ENCODE measurements at regions not wholly inside any gene's neighbourhood (a gene's known extent, or its start where the extent isn't known, plus 50 kb on each side); places are given as distances from the start of the nearest gene placed in this dataset.
"Not testable (repeated sequence)": the region's sequence is repeated elsewhere in the genome, so short reads cannot be mapped to it uniquely, and the experiment has no call there.

GRCh38 chr3:82382831-82383230, 621.4 kb upstream of the GBE1 start:
- no peak for TF ChIP-seq CTCF (IDR thresholded peaks at IDR 0.05; ENCODE audit: control insufficient read depth, insufficient read depth, low read depth, low read length, missing control alignments)
- H3K4me3 ChIP-seq (ENCODE audit: control insufficient read depth, low read depth, low read length), result no peak overlapping the region
- no peak for DNase-seq (ENCODE audit: low read depth)

GRCh38 chr3:82378392-82378791, 616.9 kb upstream of the GBE1 start:
- no peak overlapping the region for H3K4me3 ChIP-seq (ENCODE audit: control insufficient read depth, low read depth, low read length)
- no peak for DNase-seq (ENCODE audit: low read depth)
- no peak for TF ChIP-seq CTCF (IDR thresholded peaks at IDR 0.05; ENCODE audit: control insufficient read depth, insufficient read depth, low read depth, low read length, missing control alignments)

GRCh38 chr3:82376883-82377282, 615.4 kb upstream of the GBE1 start:
- no peak for TF ChIP-seq CTCF (IDR thresholded peaks at IDR 0.05; ENCODE audit: control insufficient read depth, insufficient read depth, low read depth, low read length, missing control alignments)
- H3K4me3 ChIP-seq (ENCODE audit: control insufficient read depth, low read depth, low read length), result no peak overlapping the region
- DNase-seq (ENCODE audit: low read depth), result no peak

GRCh38 chr3:82373833-82374232, 612.4 kb upstream of the GBE1 start:
- not testable (repeated sequence) for H3K4me3 ChIP-seq (ENCODE audit: control insufficient read depth, low read depth, low read length); DNase-seq (ENCODE audit: low read depth)

GRCh38 chr3:82364827-82365226, 603.4 kb upstream of the GBE1 start:
- TF ChIP-seq CTCF (IDR thresholded peaks at IDR 0.05; ENCODE audit: control insufficient read depth, insufficient read depth, low read depth, low read length, missing control alignments), result no peak
- DNase-seq (ENCODE audit: low read depth), result no peak
- H3K4me3 ChIP-seq (ENCODE audit: control insufficient read depth, low read depth, low read length), result no peak overlapping the region

- TF ChIP-seq CTCF (IDR thresholded peaks at IDR 0.05; ENCODE audit: control insufficient read depth, insufficient read depth, low read depth, low read length, missing control alignments), result no peak
- no peak for DNase-seq (ENCODE audit: low read depth)
- no peak overlapping the region for H3K4me3 ChIP-seq (ENCODE audit: control insufficient read depth, low read depth, low read length)
These were observed 601.7 kb upstream of the GBE1 start for GRCh38 chr3:82363131-82363530.

- DNase-seq (ENCODE audit: low read depth), result no peak
- no peak overlapping the region for H3K4me3 ChIP-seq (ENCODE audit: control insufficient read depth, low read depth, low read length)
- no peak for TF ChIP-seq CTCF (IDR thresholded peaks at IDR 0.05; ENCODE audit: control insufficient read depth, insufficient read depth, low read depth, low read length, missing control alignments)
These were observed 593.8 kb upstream of the GBE1 start for GRCh38 chr3:82355228-82355627.
